ENCODE measurements at regions not wholly inside any gene's neighbourhood (a gene's known extent, or its start where the extent isn't known, plus 50 kb on each side); places are given as distances from the start of the nearest gene placed in this dataset.

DNA sequence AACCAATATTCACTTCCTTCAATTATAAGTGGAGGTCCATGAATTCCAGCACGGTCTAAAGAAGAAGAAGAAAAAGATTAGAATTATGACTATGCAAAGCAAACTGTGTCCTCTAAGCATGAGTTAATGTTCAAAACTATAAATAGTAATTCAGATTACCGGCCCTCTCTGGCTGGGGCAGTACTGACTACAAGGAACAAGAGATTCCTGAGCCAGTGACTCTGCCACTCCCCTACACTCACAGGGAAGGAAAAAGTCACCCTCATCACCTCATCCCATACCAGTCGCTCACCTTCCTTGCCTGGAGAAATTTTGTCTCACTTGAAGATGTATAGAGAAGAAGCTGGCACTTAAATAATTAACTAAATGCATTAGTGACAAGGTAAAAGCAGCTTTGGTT is 56.5 kb upstream of the CD302 start:
- TF ChIP-seq, protein P1, sequence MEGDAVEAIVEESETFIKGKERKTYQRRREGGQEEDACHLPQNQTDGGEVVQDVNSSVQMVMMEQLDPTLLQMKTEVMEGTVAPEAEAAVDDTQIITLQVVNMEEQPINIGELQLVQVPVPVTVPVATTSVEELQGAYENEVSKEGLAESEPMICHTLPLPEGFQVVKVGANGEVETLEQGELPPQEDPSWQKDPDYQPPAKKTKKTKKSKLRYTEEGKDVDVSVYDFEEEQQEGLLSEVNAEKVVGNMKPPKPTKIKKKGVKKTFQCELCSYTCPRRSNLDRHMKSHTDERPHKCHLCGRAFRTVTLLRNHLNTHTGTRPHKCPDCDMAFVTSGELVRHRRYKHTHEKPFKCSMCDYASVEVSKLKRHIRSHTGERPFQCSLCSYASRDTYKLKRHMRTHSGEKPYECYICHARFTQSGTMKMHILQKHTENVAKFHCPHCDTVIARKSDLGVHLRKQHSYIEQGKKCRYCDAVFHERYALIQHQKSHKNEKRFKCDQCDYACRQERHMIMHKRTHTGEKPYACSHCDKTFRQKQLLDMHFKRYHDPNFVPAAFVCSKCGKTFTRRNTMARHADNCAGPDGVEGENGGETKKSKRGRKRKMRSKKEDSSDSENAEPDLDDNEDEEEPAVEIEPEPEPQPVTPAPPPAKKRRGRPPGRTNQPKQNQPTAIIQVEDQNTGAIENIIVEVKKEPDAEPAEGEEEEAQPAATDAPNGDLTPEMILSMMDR (IDR thresholded peaks at IDR 0.05; ENCODE audit: extremely low read depth, insufficient read depth, missing control alignments), result no peak
- DNase-seq (ENCODE audit: low spot score), result no peak
- in situ Hi-C loops (cut with MboI; ENCODE audit: low pct_unique_long_range_greater_than_20kb, low sequenced_read_pairs, unreplicated experiment), result no loop called here

DNA sequence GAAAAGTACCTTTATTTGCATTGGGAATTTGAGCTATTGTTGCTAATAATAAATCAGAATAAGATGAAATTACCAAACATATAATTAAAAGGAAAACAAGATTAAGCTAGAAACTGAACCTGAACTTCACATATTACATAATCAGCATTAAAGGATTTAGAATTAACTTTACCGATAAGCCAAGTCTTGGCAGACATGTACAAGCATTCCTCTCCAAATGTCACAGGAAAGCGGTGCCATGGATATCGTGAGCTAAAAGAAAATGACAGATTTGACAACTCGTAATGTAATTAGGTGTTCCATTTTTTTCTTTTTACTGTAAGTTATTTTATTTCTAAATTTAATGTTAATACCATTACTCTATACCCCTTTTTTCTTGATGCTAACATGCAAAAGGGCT is 55.1 kb upstream of the CD302 start:
- TF ChIP-seq, protein P1 (IDR thresholded peaks at IDR 0.05; ENCODE audit: extremely low read depth, insufficient read depth, missing control alignments), result no peak
- in situ Hi-C loops (cut with MboI; ENCODE audit: low pct_unique_long_range_greater_than_20kb, low sequenced_read_pairs, unreplicated experiment), result no loop called here
- DNase-seq (ENCODE audit: low spot score), result no peak

GRCh38 chr2:159851941-159852340 is 53.9 kb upstream of the CD302 start:
- TF ChIP-seq, protein P1 (IDR thresholded peaks at IDR 0.05; ENCODE audit: extremely low read depth, insufficient read depth, missing control alignments), result no peak
- DNase-seq (ENCODE audit: low spot score), result no peak
- in situ Hi-C loops (cut with MboI; ENCODE audit: low pct_unique_long_range_greater_than_20kb, low sequenced_read_pairs, unreplicated experiment), result no loop called here

DNA sequence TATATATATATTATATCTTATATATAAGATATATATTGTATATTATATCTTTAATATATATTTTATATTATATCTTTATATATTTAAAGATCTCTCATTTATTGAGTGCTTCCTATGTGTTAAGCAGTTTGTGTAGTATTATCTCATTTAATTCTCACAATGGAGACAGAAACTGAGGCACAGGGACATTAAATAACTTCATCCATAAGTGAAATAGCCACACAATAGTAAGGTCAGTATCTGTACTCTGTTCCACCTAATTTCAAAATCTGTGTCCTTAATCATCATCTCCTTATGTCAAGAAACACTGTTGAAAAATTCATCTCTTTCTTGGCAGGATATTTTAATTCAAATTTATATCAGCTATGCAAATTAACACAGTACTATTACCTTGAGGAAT is 52.8 kb upstream of the CD302 start:
- in situ Hi-C loops (cut with MboI; ENCODE audit: low pct_unique_long_range_greater_than_20kb, low sequenced_read_pairs, unreplicated experiment), result no loop called here
- TF ChIP-seq, protein P1 (IDR thresholded peaks at IDR 0.05; ENCODE audit: extremely low read depth, insufficient read depth, missing control alignments), result no peak
- no peak for DNase-seq (ENCODE audit: low spot score)

GRCh38 chr2:159849160-159849813 is 51.3 kb upstream of the CD302 start:
- no peak for DNase-seq (ENCODE audit: low spot score)
- in situ Hi-C loops (cut with MboI; ENCODE audit: low pct_unique_long_range_greater_than_20kb, low sequenced_read_pairs, unreplicated experiment), result no loop called here
- TF ChIP-seq, protein P1 (IDR thresholded peaks at IDR 0.05; ENCODE audit: extremely low read depth, insufficient read depth, missing control alignments), result no peak

All from GM13977 (cell line).